ENCODE measurements at regions not wholly inside any gene's neighbourhood (a gene's known extent, or its start where the extent isn't known, plus 50 kb on each side); places are given as distances from the start of the nearest gene placed in this dataset.

- DNase-seq = no peak
These were observed 174.4 kb upstream of the ADARB2 start for GRCh38 chr10:1911771-1912170.

GRCh38 chr10:1903982-1904381 is 166.7 kb upstream of the ADARB2 start:
- no peak for DNase-seq

GRCh38 chr10:1896153-1896552 is 158.8 kb upstream of the ADARB2 start:
- no peak for DNase-seq

- DNase-seq = no peak
These were observed 158.4 kb upstream of the ADARB2 start for GRCh38 chr10:1895691-1896090.

- DNase-seq = no peak
These were observed 157.6 kb upstream of the ADARB2 start for GRCh38 chr10:1894912-1895311.

- DNase-seq = no peak
These were observed 156.6 kb upstream of the ADARB2 start for GRCh38 chr10:1893941-1894340.

- DNase-seq = no peak
These were observed 148.7 kb upstream of the ADARB2 start for GRCh38 chr10:1886039-1886438.

- no peak for DNase-seq
These were observed 145.4 kb upstream of the ADARB2 start for GRCh38 chr10:1882728-1883127.

GRCh38 chr10:1882180-1882579 is 144.9 kb upstream of the ADARB2 start:
- DNase-seq = no peak

GRCh38 chr10:1881636-1882035 is 144.3 kb upstream of the ADARB2 start:
- DNase-seq = no peak

GRCh38 chr10:1874533-1874932 is 137.2 kb upstream of the ADARB2 start:
- no peak for DNase-seq

GRCh38 chr10:1873661-1874315 is 136.5 kb upstream of the ADARB2 start:
- DNase-seq = no peak

- no peak for DNase-seq
These were observed 134.9 kb upstream of the ADARB2 start for GRCh38 chr10:1872151-1872726.

- DNase-seq = no peak
These were observed 133.2 kb upstream of the ADARB2 start for GRCh38 chr10:1870491-1870890.

GRCh38 chr10:1869861-1870260 is 132.5 kb upstream of the ADARB2 start:
- DNase-seq = no peak

GRCh38 chr10:1860351-1860750 is 123.0 kb upstream of the ADARB2 start:
- DNase-seq = no peak

- DNase-seq = no peak
These were observed 121.2 kb upstream of the ADARB2 start for GRCh38 chr10:1858547-1858946.

- no peak for DNase-seq
These were observed 120.7 kb upstream of the ADARB2 start for GRCh38 chr10:1858048-1858447.

GRCh38 chr10:1855911-1856310 is 118.6 kb upstream of the ADARB2 start:
- DNase-seq = no peak

GRCh38 chr10:1854271-1854670 is 116.9 kb upstream of the ADARB2 start:
- no peak for DNase-seq

GRCh38 chr10:1853801-1854200 is 116.5 kb upstream of the ADARB2 start:
- DNase-seq = no peak

- no peak for DNase-seq
These were observed 115.5 kb upstream of the ADARB2 start for GRCh38 chr10:1852841-1853240.

- no peak for DNase-seq
These were observed 114.4 kb upstream of the ADARB2 start for GRCh38 chr10:1851762-1852161.

- no peak for DNase-seq
These were observed 113.7 kb upstream of the ADARB2 start for GRCh38 chr10:1850971-1851527.

- DNase-seq = no peak
These were observed 110.0 kb upstream of the ADARB2 start for GRCh38 chr10:1847361-1847760.
